ENCODE measurements at regions not wholly inside any gene's neighbourhood (a gene's known extent, or its start where the extent isn't known, plus 50 kb on each side); places are given as distances from the start of the nearest gene placed in this dataset.
A peak's percentile ranks its signal among the peaks of the same experiment; 100 is the strongest.
"Not testable (repeated sequence)": the region's sequence is repeated elsewhere in the genome, so short reads cannot be mapped to it uniquely, and the experiment has no call there.

DNA sequence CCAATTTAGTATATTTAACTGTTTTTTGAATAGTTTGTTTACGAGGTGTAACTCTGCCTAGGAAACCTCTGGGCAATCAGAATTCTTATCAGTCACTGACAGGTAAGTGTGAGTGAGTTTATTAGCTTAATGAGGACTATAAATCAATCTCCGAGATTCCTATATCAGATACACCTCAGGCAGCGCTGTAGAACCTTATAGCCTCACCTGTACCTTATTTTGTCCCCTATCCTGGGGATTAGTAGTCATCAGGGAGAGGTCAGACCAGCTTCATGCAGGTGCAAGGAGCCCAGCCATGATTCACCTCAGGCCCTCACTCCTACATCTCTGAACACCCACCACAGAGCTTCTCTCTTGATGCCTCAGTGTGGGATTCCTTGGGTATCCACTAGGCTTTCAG lies 256.0 kb downstream of the KTN1 start:
- no peak for DNase-seq
- 78% methylated on average over 3 of the region's 3 CpGs for WGBS
- H3K27ac ChIP-seq (ENCODE audit: low read length), result no peak overlapping the region
- no peak overlapping the region for H3K4me3 ChIP-seq (ENCODE audit: low read length)
- no peaks in the 10 kb centered on the region for H3K4me1 ChIP-seq (ENCODE audit: control insufficient read depth, insufficient read depth, low read length)
- intact Hi-C loops (cut with DNase I), result no loop called here
- no peaks in the 10 kb centered on the region for H3K27me3 ChIP-seq (ENCODE audit: control insufficient read depth, insufficient read depth)
- ATAC-seq, result no peak
- no peaks in the 10 kb centered on the region for H3K9me3 ChIP-seq (ENCODE audit: control insufficient read depth, low read length)

DNA sequence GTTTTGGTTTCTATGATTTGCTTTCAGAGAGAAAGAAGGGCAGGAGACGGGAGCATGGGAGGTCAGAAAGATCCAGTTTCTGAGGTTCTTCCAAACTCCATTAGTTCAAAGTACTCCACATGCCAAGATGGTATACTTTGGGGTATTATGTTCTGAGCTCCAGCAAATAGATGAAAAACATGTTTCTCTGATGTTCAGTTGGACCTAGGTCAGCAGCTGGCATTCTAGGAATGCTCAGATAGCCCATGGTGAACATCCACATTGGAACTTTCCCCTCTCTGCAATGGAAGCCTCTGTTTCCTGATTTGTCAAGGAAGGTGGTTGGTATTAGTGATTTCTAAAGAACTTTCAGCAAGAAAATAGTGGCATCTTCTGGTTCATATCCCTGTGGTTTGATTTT lies 257.5 kb downstream of the KTN1 start:
- Histone ChIP-seq H3K27ac (ENCODE audit: low read length) (no peak overlapping the region), H3K27me3 (ENCODE audit: control insufficient read depth, insufficient read depth) (no peaks in the 10 kb centered on the region), H3K9me3 (ENCODE audit: control insufficient read depth, low read length) (no peaks in the 10 kb centered on the region), H3K4me3 (ENCODE audit: low read length) (no peak overlapping the region), H3K4me1 (ENCODE audit: control insufficient read depth, insufficient read depth, low read length) (no peaks in the 10 kb centered on the region)
- intact Hi-C loops (cut with DNase I), result no loop called here
- DNase-seq (no peak), ATAC-seq (no peak)
- WGBS, result 92% methylated on average over 1 of the region's 1 CpG

DNA sequence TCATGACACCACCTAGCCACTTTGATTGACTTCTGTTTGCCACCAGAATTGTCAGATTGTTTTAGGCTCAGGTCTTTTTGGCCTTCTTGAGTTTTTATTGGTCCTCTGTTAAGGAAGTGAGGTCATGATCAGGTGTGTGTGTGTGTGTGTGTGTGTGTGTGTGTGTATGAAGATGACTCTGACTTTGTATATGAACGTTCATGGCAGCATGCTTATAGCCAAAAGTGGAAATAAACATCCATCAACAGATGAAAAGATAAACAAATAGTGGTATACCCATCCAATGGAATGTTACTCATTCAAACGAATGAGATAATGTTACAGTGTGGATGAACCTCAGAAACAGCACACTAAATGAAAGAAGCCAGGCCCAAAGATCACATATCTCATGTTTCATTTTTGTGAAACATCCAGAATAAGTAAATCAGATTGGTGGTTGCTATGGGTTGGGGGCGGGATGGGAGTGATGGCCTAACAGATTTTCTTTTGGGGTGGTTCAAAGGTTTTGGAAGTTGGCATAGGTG lies 258.6 kb downstream of the KTN1 start:
- no peaks in the 10 kb centered on the region for H3K27me3 ChIP-seq (ENCODE audit: control insufficient read depth, insufficient read depth)
- no peak for ATAC-seq
- no peak for DNase-seq
- H3K9me3 ChIP-seq (ENCODE audit: control insufficient read depth, low read length), result no peaks in the 10 kb centered on the region
- no peak overlapping the region for H3K4me3 ChIP-seq (ENCODE audit: low read length)
- H3K27ac ChIP-seq (ENCODE audit: low read length), result no peak overlapping the region
- WGBS, result 67% methylated on average over 3 of the region's 3 CpGs
- no peaks in the 10 kb centered on the region for H3K4me1 ChIP-seq (ENCODE audit: control insufficient read depth, insufficient read depth, low read length)
- intact Hi-C loops (cut with DNase I), result no loop called here

DNA sequence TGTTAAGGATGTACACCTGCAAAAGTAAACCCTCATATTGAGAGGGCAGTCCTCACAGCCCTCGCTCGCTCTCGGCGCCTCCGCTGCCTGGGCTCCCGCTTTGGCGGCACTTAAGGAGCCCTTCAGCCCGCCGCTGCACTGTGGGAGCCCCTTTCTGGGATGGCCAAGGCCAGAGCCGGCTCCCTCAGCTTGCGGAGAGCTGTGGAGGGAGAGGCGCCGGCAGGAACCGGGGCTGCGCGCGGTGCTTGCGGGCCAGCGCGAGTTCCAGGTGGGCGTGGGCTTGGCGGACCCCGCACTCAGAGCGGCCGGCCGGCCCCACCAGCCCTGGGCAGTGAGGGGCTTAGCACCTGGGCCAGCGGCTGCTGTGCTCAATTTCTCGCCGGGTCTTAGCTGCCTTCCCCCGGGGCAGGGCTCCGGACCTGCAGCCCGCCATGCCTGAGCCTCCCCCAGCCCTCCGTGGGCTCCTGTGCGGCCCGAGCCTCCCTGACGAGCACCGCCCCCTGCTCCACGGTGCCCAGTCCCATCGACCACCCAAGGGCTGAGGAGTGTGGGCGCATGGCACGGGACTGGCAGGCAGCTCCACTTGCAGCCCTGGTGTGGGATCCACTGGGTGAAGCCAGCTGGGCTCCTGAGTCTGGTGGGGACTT lies 259.4 kb downstream of the KTN1 start:
- H3K9me3 ChIP-seq (ENCODE audit: control insufficient read depth, low read length); H3K27me3 ChIP-seq (ENCODE audit: control insufficient read depth, insufficient read depth); H3K4me1 ChIP-seq (ENCODE audit: control insufficient read depth, insufficient read depth, low read length); intact Hi-C loops (cut with DNase I); ATAC-seq; H3K4me3 ChIP-seq (ENCODE audit: low read length); H3K27ac ChIP-seq (ENCODE audit: low read length): not testable (repeated sequence)
- DNase-seq, result peak in 1 of 3 donors; percentile 46
- 94% methylated on average over 41 of the region's 41 CpGs for WGBS

DNA sequence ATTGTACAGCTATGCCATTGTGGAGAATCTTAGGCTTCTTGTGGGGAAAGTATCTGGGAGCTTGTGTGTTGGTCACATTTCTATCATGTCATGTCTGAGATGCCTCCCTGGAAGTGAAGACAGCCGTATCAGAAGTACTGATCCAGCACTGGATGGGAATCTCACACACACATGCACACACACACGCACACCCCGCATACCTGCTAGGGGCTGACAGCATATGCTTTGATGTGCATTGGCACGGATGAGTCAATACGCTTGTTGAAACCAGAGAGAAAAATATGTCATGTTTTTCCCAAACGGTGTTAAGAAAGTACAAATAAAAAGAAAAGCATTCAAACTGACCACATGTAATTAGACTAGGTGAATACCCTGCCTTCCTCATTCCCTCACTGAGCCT lies 260.8 kb downstream of the KTN1 start:
- 85% methylated on average over 6 of the region's 6 CpGs for WGBS
- Histone ChIP-seq H3K9me3 (ENCODE audit: control insufficient read depth, low read length) (no peaks in the 10 kb centered on the region), H3K27me3 (ENCODE audit: control insufficient read depth, insufficient read depth) (no peaks in the 10 kb centered on the region), H3K4me3 (ENCODE audit: low read length) (no peak overlapping the region), H3K27ac (ENCODE audit: low read length) (no peak overlapping the region), H3K4me1 (ENCODE audit: control insufficient read depth, insufficient read depth, low read length) (no peaks in the 10 kb centered on the region)
- intact Hi-C loops (cut with DNase I), result no loop called here
- DNase-seq (no peak), ATAC-seq (no peak)

DNA sequence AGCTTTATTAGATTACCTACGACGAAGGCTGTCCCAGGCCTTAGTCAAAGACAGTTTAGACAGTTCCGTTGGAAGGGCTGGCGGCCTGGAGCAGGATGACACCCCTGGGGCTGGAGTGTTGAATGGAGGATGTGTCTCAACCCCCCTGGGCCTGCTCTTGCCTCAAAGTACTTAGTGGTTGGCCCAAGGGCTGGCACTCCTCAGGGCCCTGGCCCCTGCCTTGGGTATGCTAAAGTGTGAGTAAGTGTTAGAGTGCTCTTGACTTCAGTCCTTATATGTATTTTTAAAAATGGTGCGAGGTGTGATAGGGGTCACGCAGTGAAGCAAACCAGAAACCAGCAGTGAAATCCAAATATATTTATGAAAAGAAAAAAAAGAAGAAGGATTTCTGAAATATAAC lies 261.6 kb downstream of the KTN1 start:
- Histone ChIP-seq H3K4me3 (ENCODE audit: low read length) (no peak overlapping the region), H3K4me1 (ENCODE audit: control insufficient read depth, insufficient read depth, low read length) (no peaks in the 10 kb centered on the region), H3K27me3 (ENCODE audit: control insufficient read depth, insufficient read depth) (no peaks in the 10 kb centered on the region), H3K9me3 (ENCODE audit: control insufficient read depth, low read length) (no peaks in the 10 kb centered on the region), H3K27ac (ENCODE audit: low read length) (no peak overlapping the region)
- intact Hi-C loops (cut with DNase I), result no loop called here
- DNase-seq, result no peak
- WGBS, result 66% methylated on average over 6 of the region's 6 CpGs
- no peak for ATAC-seq

DNA sequence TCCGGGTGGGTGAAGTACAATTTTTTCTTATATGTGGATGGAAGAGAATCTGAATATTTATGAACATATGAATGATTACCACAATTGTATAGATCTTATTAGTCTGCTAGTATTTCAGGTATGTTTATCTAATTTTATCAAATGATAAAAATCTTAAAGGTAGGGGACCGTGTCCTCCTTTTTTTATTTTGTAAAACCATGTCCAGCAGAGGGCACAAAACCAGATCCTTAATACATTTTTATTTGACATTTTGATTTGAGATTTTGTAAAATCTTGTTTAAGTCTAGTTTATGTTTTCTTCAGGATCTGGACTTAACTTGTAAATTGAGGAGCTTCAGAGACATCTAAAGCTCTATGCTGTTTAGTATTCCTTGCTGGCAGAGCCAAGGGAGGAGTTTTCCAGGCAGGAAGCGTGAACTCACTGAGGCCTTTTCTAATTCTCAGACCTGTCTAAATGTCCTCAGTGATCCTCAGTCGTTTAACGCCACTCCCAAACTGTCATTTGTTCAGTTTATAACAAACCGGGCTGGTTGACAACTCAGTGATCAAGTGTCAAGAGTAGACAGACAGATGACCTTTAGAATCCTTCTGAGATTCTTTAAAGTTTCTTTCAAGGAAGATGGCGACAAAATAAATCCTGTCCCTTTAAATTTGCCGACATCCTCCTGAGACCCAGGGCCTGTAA lies 263.9 kb downstream of the KTN1 start:
- Histone ChIP-seq H3K4me3 (ENCODE audit: low read length) (no peak overlapping the region), H3K27me3 (ENCODE audit: control insufficient read depth, insufficient read depth) (no peaks in the 10 kb centered on the region), H3K4me1 (ENCODE audit: control insufficient read depth, insufficient read depth, low read length) (no peaks in the 10 kb centered on the region), H3K9me3 (ENCODE audit: control insufficient read depth, low read length) (no peaks in the 10 kb centered on the region), H3K27ac (ENCODE audit: low read length) (no peak overlapping the region)
- DNase-seq (no peak), ATAC-seq (no peak)
- intact Hi-C loops (cut with DNase I), result no loop called here
- 61% methylated on average over 8 of the region's 8 CpGs for WGBS

DNA sequence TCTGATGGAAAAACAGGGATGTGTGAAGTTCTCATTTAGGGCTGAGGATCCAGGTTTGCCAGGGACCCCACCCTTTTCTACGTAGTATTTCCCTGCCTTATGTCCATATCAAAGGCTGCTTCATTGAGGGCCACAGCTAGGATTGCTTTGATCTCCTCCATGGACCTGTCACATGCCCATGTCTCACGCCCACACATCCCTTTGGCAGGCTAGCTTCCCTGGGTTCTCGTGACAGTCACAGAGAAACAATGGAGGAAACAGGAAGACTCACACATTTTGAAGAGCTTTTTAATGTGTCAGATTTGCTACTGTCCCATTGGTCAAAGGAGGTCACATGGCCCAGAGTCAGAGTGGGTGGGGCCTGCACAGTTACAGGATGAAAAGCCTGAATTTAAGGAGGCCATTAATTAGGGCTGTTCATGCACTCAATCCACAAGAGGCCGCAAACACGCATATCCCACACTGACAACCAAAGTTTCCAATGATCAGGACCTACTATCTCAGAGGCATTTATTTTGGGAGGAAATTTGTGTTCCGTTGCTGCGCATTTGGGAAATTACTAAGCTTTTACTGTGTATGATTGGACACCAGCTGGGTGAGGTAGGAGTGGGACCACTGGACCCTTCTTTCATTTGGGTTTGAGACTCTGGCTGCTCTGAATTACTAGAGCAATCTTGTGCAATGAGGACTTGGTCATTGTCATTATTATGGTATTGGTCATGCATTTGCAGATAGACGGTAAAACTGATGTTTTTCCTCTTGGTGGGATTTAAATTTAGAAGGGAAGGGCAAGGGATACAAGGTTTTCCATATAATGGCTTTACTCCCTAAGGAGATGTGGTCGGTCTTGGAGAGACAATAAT lies 266.2 kb downstream of the KTN1 start:
- intact Hi-C loops (cut with DNase I), result no loop called here

DNA sequence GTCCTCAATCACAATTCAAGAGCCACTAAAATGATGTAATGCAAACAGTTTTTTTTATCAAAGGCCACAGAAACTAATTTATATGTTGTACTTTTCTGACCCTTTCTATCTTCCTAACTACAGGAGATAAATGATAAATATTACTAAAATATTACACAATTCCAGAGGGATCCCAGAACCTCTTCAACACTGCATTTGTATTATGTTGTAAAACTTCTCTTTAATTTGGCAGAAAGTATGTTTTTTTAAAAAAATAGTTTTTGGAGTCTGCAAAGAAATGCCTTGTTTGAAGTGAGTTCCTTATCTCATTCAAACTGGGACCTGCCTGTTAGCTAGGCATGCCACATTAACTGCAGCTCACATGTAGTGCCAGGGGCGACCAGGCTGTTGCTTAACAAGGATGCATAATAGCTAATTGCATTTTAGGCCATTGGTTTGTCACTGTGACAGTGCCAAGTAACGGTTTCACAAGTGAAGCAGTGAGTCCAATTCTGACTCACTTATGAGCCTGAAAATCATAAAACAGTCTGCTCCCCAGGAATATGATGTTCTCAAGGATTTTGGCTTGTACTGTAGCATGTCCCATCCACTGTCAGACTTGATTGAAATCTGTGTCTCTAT lies 266.9 kb downstream of the KTN1 start:
- H3K4me1 ChIP-seq (ENCODE audit: control insufficient read depth, insufficient read depth, low read length), result peaks cover 2% of the 10 kb centered on the region
- H3K4me3 ChIP-seq (ENCODE audit: low read length), result no peak overlapping the region
- DNase-seq (peak; percentile 59 to 74 (median 62)), ATAC-seq (peak; percentile 53 to 75)
- H3K9me3 ChIP-seq (ENCODE audit: control insufficient read depth, low read length), result no peaks in the 10 kb centered on the region
- intact Hi-C loops (cut with DNase I), result no loop called here
- no peak overlapping the region for H3K27ac ChIP-seq (ENCODE audit: low read length)
- H3K27me3 ChIP-seq (ENCODE audit: control insufficient read depth, insufficient read depth), result no peaks in the 10 kb centered on the region
- 50% methylated on average over 2 of the region's 2 CpGs for WGBS

More for the DNA sequence above, 266.2 kb downstream of the KTN1 start:
- ATAC-seq, result peak; percentile 23 to 28
- H3K9me3 ChIP-seq (ENCODE audit: control insufficient read depth, low read length), result no peaks in the 10 kb centered on the region
- WGBS, result 72% methylated on average over 9 of the region's 9 CpGs
- H3K4me3 ChIP-seq (ENCODE audit: low read length), result no peak overlapping the region
- DNase-seq, result peak in 1 of 3 donors; percentile 50
- H3K27me3 ChIP-seq (ENCODE audit: control insufficient read depth, insufficient read depth), result no peaks in the 10 kb centered on the region
- no peaks in the 10 kb centered on the region for H3K4me1 ChIP-seq (ENCODE audit: control insufficient read depth, insufficient read depth, low read length)
- no peak overlapping the region for H3K27ac ChIP-seq (ENCODE audit: low read length)

DNA sequence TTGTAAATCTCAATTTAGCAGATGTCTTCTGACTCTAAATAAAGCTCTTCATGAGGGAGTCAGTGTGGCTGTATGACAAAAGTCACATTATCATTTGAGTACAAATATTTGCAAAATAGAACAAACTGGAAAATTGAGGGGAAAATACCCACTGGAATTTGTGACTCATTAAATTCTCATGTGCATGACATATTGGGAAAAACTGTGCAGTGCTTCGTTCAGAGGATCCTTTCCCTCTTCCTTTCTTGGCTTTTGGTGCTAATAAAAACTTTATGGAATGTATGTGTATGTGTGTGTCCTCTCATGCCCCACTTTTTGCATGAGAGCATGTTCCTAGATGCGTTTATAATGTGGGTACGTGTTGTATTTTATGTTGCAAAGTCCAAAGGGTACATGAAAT lies 267.8 kb downstream of the KTN1 start:
- Histone ChIP-seq H3K27ac (ENCODE audit: low read length) (no peak overlapping the region), H3K27me3 (ENCODE audit: control insufficient read depth, insufficient read depth) (no peaks in the 10 kb centered on the region), H3K4me1 (ENCODE audit: control insufficient read depth, insufficient read depth, low read length) (peaks cover 2% of the 10 kb centered on the region), H3K9me3 (ENCODE audit: control insufficient read depth, low read length) (no peaks in the 10 kb centered on the region), H3K4me3 (ENCODE audit: low read length) (no peak overlapping the region)
- ATAC-seq (no peak), DNase-seq (no peak)
- WGBS, result 54% methylated on average over 3 of the region's 3 CpGs
- intact Hi-C loops (cut with DNase I), result no loop called here

DNA sequence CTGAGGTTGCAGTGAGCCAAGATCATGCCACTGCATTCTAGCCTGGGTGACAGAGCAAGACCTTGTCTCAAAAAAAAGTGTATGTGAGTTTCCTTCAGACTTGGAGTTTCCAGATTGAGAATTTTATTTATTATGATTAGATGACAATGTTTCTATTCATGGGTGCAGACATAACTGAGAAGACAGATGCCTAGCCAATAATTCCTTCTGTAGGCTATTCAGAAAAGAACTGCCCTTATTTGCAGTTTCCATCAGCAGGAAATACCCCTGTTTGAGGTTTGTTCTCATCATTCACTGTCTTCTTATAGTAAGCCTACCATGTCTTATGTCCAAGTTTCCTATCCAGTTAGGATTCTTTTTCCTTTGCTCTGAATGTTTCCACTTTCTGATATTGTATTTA lies 269.0 kb downstream of the KTN1 start:
- Histone ChIP-seq H3K27me3 (ENCODE audit: control insufficient read depth, insufficient read depth) (no peaks in the 10 kb centered on the region), H3K4me1 (ENCODE audit: control insufficient read depth, insufficient read depth, low read length) (peaks cover 2% of the 10 kb centered on the region), H3K4me3 (ENCODE audit: low read length) (no peak overlapping the region), H3K27ac (ENCODE audit: low read length) (no peak overlapping the region), H3K9me3 (ENCODE audit: control insufficient read depth, low read length) (no peaks in the 10 kb centered on the region)
- intact Hi-C loops (cut with DNase I), result no loop called here
- DNase-seq, result no peak
- ATAC-seq, result no peak

Measured in right cardiac atrium (tissue), 5 donors.